PC-3 (cell line): ENCODE measurements at regions not wholly inside any gene's neighbourhood (a gene's known extent, or its start where the extent isn't known, plus 50 kb on each side); places are given as distances from the start of the nearest gene placed in this dataset.
"Not testable (repeated sequence)": the region's sequence is repeated elsewhere in the genome, so short reads cannot be mapped to it uniquely, and the experiment has no call there.

Experiments
- ATAC-seq: fragments of 200-7000 bp; cut with Tn5 transposase; 2 replicates; pipeline ENCODE4 v1.9.1; 2020; ENCODE audit warnings: mild to moderate bottlenecking, moderate library complexity
- BruUV-seq: library from RNA; stranded (reverse); fragments of 400-500 nt; replicated peaks from 2 replicates; lab custom pipeline; 2021; lab: Mats Ljungman, UMichigan
- CTCF ChIA-PET: fragments of 300-600 bp; sonication (Branson Sonifier 250); formaldehyde crosslinking; loops from one replicate; lab custom pipeline; 2022; ENCODE audit warnings: antibody characterized with exemption; lab: Charles Lee
- POLR2A ChIA-PET: fragments of 300-600 bp; sonication (Branson Sonifier 250); formaldehyde crosslinking; loops from one replicate; lab custom pipeline; 2022; ENCODE audit warnings: antibody characterized with exemption; ENCODE audit not compliant: unreplicated experiment; lab: Charles Lee
- DNase-seq: peaks from one replicate; pipeline ENCODE4 v3.0.0-alpha.2; 2015
- H2AFZ ChIP-seq: fragments of 300-600 bp; sonication (generic); 2 replicates; pipeline ENCODE4 v1.6.0; 2016; ENCODE audit warnings: antibody characterized with exemption, low read length
- H3F3A ChIP-seq: fragments of 300-600 bp; sonication (generic); one replicate; pipeline ENCODE4 v1.6.0; 2017; ENCODE audit warnings: antibody characterized with exemption, low read length, control low read depth, mild to moderate bottlenecking; ENCODE audit not compliant: unreplicated experiment
- H3K27ac ChIP-seq: fragments of 300-600 bp; sonication (generic); 2 replicates; pipeline ENCODE4 v1.5.1; 2016; ENCODE audit warnings: mild to moderate bottlenecking, low read length
- H3K27me3 ChIP-seq: fragments of 300-600 bp; sonication (generic); 2 replicates; pipeline ENCODE4 v1.6.1; 2016; ENCODE audit warnings: low read length, mixed read lengths
- H3K36me3 ChIP-seq: fragments of 300-600 bp; sonication (generic); 2 replicates; pipeline ENCODE4 v1.6.1; 2016; ENCODE audit warnings: low read depth, mixed run types, low read length, mixed read lengths
- H3K4me1 ChIP-seq: fragments of 300-600 bp; sonication (generic); 2 replicates; pipeline ENCODE4 v1.5.1; 2016; ENCODE audit warnings: low read length; ENCODE audit not compliant: insufficient read depth
- H3K4me2 ChIP-seq: fragments of 300-600 bp; sonication (generic); 2 replicates; pipeline ENCODE4 v1.6.0; 2016; ENCODE audit warnings: low read length
- H3K4me3 ChIP-seq: fragments of 300-600 bp; sonication (generic); 2 replicates; pipeline ENCODE4 v1.5.1; 2016; ENCODE audit warnings: mild to moderate bottlenecking, low read length, mixed read lengths
- H3K79me2 ChIP-seq: fragments of 300-600 bp; sonication (generic); 2 replicates; pipeline ENCODE4 v1.6.1; 2017; ENCODE audit warnings: low read length, mixed read lengths
- H3K9ac ChIP-seq: fragments of 300-600 bp; sonication (generic); 2 replicates; pipeline ENCODE4 v1.6.0; 2016; ENCODE audit warnings: mild to moderate bottlenecking, low read length
- H3K9me2 ChIP-seq: fragments of 300-600 bp; sonication (generic); replicated peaks from 2 replicates; pipeline ENCODE4 v1.6.1; 2016; ENCODE audit warnings: mixed run types, low read length, mixed read lengths
- H3K9me3 ChIP-seq: fragments of 300-600 bp; sonication (generic); 2 replicates; pipeline ENCODE4 v1.6.1; 2016; ENCODE audit warnings: low read length, mixed read lengths
- H4K20me1 ChIP-seq: fragments of 300-600 bp; sonication (generic); 2 replicates; pipeline ENCODE4 v1.6.1; 2016; ENCODE audit warnings: low read length, mixed read lengths
- EZH2 ChIP-seq: fragments of 300-600 bp; sonication (generic); IDR thresholded peaks from one replicate; pipeline ENCODE4 v1.6.1; 2017; ENCODE audit warnings: antibody characterized with exemption, mild to moderate bottlenecking, low read length; ENCODE audit not compliant: unreplicated experiment
- EZH2phosphoT487 ChIP-seq: fragments of 300-600 bp; sonication (generic); IDR thresholded peaks from 2 replicates; pipeline ENCODE4 v1.6.1; 2018; ENCODE audit warnings: mild to moderate bottlenecking, antibody characterized with exemption, low read length, borderline replicate concordance
- intact Hi-C: fragments of 100-400 bp; cut with micrococcal nuclease; formaldehyde crosslinking; loops from 2 replicates; pipeline ENCODE4 v1.9.0; 2023
- TF ChIP-seq, protein P1 (sequence below): fragments of 300-600 bp; sonication (generic); conservative IDR thresholded peaks from 2 replicates; pipeline ENCODE4 v1.5.1; 2017; ENCODE audit warnings: antibody characterized with exemption, low read depth, mild to moderate bottlenecking, low read length

GRCh38 chr3:105984837-105985236, 116.0 kb upstream of the CBLB start:
- no peaks in the 10 kb centered on the region for H3K36me3 ChIP-seq
- TF ChIP-seq EZH2 (no peak), EZH2phosphoT487 (no peak)
- TF ChIP-seq, protein P1, sequence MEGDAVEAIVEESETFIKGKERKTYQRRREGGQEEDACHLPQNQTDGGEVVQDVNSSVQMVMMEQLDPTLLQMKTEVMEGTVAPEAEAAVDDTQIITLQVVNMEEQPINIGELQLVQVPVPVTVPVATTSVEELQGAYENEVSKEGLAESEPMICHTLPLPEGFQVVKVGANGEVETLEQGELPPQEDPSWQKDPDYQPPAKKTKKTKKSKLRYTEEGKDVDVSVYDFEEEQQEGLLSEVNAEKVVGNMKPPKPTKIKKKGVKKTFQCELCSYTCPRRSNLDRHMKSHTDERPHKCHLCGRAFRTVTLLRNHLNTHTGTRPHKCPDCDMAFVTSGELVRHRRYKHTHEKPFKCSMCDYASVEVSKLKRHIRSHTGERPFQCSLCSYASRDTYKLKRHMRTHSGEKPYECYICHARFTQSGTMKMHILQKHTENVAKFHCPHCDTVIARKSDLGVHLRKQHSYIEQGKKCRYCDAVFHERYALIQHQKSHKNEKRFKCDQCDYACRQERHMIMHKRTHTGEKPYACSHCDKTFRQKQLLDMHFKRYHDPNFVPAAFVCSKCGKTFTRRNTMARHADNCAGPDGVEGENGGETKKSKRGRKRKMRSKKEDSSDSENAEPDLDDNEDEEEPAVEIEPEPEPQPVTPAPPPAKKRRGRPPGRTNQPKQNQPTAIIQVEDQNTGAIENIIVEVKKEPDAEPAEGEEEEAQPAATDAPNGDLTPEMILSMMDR, result no peak
- H4K20me1 ChIP-seq, result no peaks in the 10 kb centered on the region
- no peak overlapping the region for H3K9ac ChIP-seq
- H3K27ac ChIP-seq, result no peak overlapping the region
- peaks cover 7% of the 10 kb centered on the region; the same call in 1 of the 2 replicates for H3K9me3 ChIP-seq
- no peaks in the 10 kb centered on the region for H3K4me1 ChIP-seq
- H3K27me3 ChIP-seq, result no peaks in the 10 kb centered on the region
- no peak overlapping the region for H3K4me2 ChIP-seq
- H3K4me3 ChIP-seq, result no peak overlapping the region
- ATAC-seq, result no peak
- BruUV-seq, result no TSS peak
- ChIA-PET CTCF (no interaction called here), POLR2A (no interaction called here)
- H2AFZ ChIP-seq, result no peak overlapping the region
- no peaks in the 10 kb centered on the region for H3K79me2 ChIP-seq
- intact Hi-C loops, result no loop called here
- no peaks in the 10 kb centered on the region for H3F3A ChIP-seq
- H3K9me2 ChIP-seq, result no peaks in the 10 kb centered on the region
- DNase-seq, result no peak

- H3K9me2 ChIP-seq, POLR2A ChIA-PET, H3F3A ChIP-seq: not testable (repeated sequence)
These were observed 117.5 kb upstream of the CBLB start for GRCh38 chr3:105986343-105986742.

GRCh38 chr3:105987809-105988208, 119.0 kb upstream of the CBLB start:
- no peaks in the 10 kb centered on the region for H4K20me1 ChIP-seq
- no TSS peak for BruUV-seq
- intact Hi-C loops, result no loop called here
- no peaks in the 10 kb centered on the region for H3K79me2 ChIP-seq
- H3K9me3 ChIP-seq, result peaks cover 7% of the 10 kb centered on the region; the same call in 1 of the 2 replicates
- ChIA-PET CTCF (no interaction called here), POLR2A (no interaction called here)
- H2AFZ ChIP-seq, result no peak overlapping the region
- H3K36me3 ChIP-seq, result no peaks in the 10 kb centered on the region
- no peaks in the 10 kb centered on the region for H3F3A ChIP-seq
- no peaks in the 10 kb centered on the region for H3K9me2 ChIP-seq
- TF ChIP-seq, protein P1, result no peak
- no peak for TF ChIP-seq EZH2
- TF ChIP-seq EZH2phosphoT487, result no peak
- no peaks in the 10 kb centered on the region for H3K27me3 ChIP-seq
- no peak overlapping the region for H3K27ac ChIP-seq
- no peak overlapping the region for H3K4me3 ChIP-seq
- H3K4me2 ChIP-seq, result no peak overlapping the region
- no peaks in the 10 kb centered on the region for H3K4me1 ChIP-seq
- no peak for DNase-seq
- H3K9ac ChIP-seq, result no peak overlapping the region
- no peak for ATAC-seq

More at GRCh38 chr3:105986343-105986742, 117.5 kb upstream of the CBLB start:
- ATAC-seq, H3K4me2 ChIP-seq, H3K27me3 ChIP-seq, CTCF ChIA-PET, H3K79me2 ChIP-seq, H3K9ac ChIP-seq, BruUV-seq, H2AFZ ChIP-seq, H3K36me3 ChIP-seq, intact Hi-C loops, H3K27ac ChIP-seq, H3K4me3 ChIP-seq, H3K9me3 ChIP-seq, H3K4me1 ChIP-seq, DNase-seq, H4K20me1 ChIP-seq: not testable (repeated sequence)
